ENCODE measurements at regions not wholly inside any gene's neighbourhood (a gene's known extent, or its start where the extent isn't known, plus 50 kb on each side); places are given as distances from the start of the nearest gene placed in this dataset.

DNA sequence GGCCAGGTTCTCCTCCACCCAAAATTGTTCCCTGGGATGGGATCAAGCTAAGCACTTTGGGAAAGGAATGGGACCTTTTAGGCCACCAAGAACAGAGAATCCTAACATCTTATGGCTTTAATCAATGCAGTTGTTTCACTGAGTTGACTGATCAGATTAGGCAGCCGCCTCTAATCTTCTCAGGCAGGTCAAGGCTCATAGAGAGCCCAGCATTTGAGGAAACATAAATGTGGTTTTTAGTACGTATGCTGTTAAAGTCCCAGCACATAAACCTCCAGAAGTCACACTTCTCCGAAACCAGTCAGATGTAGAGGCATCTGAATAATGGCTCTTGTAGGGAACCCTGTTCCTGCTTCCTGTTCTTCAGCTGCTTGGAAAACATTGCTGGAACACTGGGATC, 99.5 kb upstream of the RMDN2 start:
- no peak for DNase-seq
- H3K27me3 ChIP-seq (ENCODE audit: control insufficient read depth, insufficient read depth, low read length) = no peaks in the 10 kb centered on the region
- no peak overlapping the region for H3K4me3 ChIP-seq (ENCODE audit: insufficient read depth, low read depth, low read length)

DNA sequence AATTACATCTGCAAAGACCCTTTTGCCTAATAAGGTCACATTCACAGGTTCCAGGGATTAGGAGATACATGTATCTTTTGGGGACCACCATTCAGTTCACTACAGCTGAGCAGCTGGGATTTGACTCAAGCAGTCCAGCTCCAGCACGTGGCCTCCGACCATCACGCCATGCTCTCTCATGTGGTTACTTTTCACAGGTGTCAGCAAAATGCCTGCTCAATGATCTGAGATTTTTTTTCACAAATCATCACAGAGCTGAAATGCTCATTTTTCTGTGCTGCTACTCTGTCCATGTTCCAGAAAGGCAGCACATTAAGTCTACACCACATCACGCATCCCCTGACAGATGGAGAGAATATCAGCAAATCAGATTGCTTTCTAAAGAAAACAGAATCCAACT, 98.5 kb upstream of the RMDN2 start:
- no peak for DNase-seq
- Histone ChIP-seq H3K36me3 (replicated peaks; ENCODE audit: control insufficient read depth, insufficient read depth, low read length) (no peaks in the 10 kb centered on the region), H3K27me3 (ENCODE audit: control insufficient read depth, insufficient read depth, low read length) (no peaks in the 10 kb centered on the region; the same call in 1 of the 2 replicates), H3K4me3 (ENCODE audit: insufficient read depth, low read depth, low read length) (no peak overlapping the region)

More for the DNA sequence above, 99.5 kb upstream of the RMDN2 start:
- H3K36me3 ChIP-seq (replicated peaks; ENCODE audit: control insufficient read depth, insufficient read depth, low read length) = no peaks in the 10 kb centered on the region

- Histone ChIP-seq H3K4me3 (ENCODE audit: insufficient read depth, low read depth, low read length) (no peak overlapping the region), H3K36me3 (replicated peaks; ENCODE audit: control insufficient read depth, insufficient read depth, low read length) (no peaks in the 10 kb centered on the region), H3K27me3 (ENCODE audit: control insufficient read depth, insufficient read depth, low read length) (no peaks in the 10 kb centered on the region; the same call in 1 of the 2 replicates)
- DNase-seq = no peak
These were observed 97.6 kb upstream of the RMDN2 start for GRCh38 chr2:37827455-37827854.

DNA sequence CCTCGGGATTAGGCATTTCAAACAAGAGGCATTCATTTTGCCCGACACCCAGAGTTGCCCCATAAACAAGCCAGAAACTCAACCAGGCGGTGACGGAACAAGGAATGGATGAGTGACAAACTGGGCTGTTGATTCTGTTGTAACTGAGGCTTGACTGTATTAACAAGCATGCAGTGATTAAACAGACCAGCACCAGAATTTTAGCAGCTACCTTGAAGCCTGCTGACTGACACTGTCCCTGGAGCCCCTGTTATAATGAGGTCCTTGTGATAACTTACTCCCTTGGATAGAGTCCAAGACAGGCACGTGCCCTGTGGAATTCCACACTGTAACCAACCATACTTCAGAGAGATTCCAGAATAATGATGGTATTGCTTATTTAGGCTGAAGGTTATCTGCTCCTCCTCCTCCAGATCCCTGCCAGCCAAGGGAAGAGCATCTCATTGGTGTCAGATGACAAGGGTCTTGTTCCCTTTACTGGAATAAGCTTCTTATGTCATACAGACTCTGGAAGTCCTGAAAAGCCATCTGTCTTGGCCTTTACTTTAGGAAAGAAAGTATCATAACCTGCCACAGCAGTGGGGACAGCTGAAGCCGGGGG, 97.1 kb upstream of the RMDN2 start:
- Histone ChIP-seq H3K36me3 (replicated peaks; ENCODE audit: control insufficient read depth, insufficient read depth, low read length) (no peaks in the 10 kb centered on the region), H3K4me3 (ENCODE audit: insufficient read depth, low read depth, low read length) (no peak overlapping the region), H3K27me3 (ENCODE audit: control insufficient read depth, insufficient read depth, low read length) (no peaks in the 10 kb centered on the region; the same call in 1 of the 2 replicates)
- DNase-seq = no peak

- no peaks in the 10 kb centered on the region; the same call in 1 of the 2 replicates for H3K27me3 ChIP-seq (ENCODE audit: control insufficient read depth, insufficient read depth, low read length)
- H3K4me3 ChIP-seq (ENCODE audit: insufficient read depth, low read depth, low read length) = no peak overlapping the region
- no peak for DNase-seq
- H3K36me3 ChIP-seq (replicated peaks; ENCODE audit: control insufficient read depth, insufficient read depth, low read length) = no peaks in the 10 kb centered on the region
These were observed 95.9 kb upstream of the RMDN2 start for GRCh38 chr2:37829202-37829601.

- no peak overlapping the region for H3K4me3 ChIP-seq (ENCODE audit: insufficient read depth, low read depth, low read length)
- H3K27me3 ChIP-seq (ENCODE audit: control insufficient read depth, insufficient read depth, low read length) = no peaks in the 10 kb centered on the region; the same call in 1 of the 2 replicates
- no peak for DNase-seq
- no peaks in the 10 kb centered on the region for H3K36me3 ChIP-seq (replicated peaks; ENCODE audit: control insufficient read depth, insufficient read depth, low read length)
These were observed 95.3 kb upstream of the RMDN2 start for GRCh38 chr2:37829616-37830395.

DNA sequence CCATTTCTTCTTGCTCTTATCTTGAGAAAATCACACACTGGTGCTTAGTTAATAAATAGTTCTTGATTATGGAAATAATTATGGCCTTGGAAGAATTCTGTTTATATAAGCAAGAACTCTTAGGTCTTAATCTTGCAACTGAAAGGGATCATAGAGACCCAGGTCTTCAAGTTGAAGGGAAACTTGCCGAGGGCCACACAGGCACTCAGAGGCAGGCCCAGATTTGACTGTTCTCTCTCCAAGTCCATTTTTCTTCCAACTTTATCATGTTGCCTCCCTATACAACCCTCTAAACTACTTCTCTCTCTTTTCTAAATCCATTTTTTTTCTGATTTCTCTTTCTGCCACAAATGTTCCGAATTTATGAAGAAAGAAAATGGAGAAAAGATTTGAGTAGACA, 94.5 kb upstream of the RMDN2 start:
- Histone ChIP-seq H3K36me3 (replicated peaks; ENCODE audit: control insufficient read depth, insufficient read depth, low read length) (no peaks in the 10 kb centered on the region), H3K27me3 (ENCODE audit: control insufficient read depth, insufficient read depth, low read length) (no peaks in the 10 kb centered on the region; the same call in 1 of the 2 replicates), H3K4me3 (ENCODE audit: insufficient read depth, low read depth, low read length) (no peak overlapping the region)
- no peak for DNase-seq

GRCh38 chr2:37831081-37831780, 93.9 kb upstream of the RMDN2 start:
- Histone ChIP-seq H3K36me3 (replicated peaks; ENCODE audit: control insufficient read depth, insufficient read depth, low read length) (no peaks in the 10 kb centered on the region), H3K27me3 (ENCODE audit: control insufficient read depth, insufficient read depth, low read length) (no peaks in the 10 kb centered on the region; the same call in 1 of the 2 replicates), H3K4me3 (ENCODE audit: insufficient read depth, low read depth, low read length) (no peak overlapping the region)
- no peak for DNase-seq

DNA sequence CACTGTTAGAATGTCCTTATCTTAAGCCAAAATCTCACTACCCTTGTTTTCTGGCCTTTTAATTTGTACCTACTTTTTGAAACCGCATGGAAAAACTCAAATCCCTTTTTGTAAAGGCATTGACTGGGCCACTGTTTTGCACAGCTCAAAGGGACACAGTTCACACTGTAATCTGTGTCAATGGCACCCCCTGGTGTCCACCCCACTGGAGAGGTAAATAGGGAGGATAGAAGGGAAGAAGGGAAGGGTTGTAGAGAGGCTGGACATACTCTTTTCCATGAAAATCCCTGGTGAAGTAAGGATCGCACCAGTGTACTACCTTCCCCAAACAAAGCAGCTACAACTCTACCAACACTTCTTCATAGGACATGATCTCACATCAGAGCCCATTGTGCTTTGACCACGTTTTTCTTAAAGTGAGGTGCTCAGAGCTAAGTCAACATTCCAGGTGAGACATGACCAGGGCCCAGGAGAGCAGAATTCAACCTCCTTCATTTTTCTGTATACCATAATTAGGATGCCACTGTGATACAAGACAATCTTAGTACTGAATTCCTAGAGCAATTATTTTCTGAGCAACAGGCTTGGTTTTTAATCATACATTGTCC, 92.4 kb upstream of the RMDN2 start:
- H3K27me3 ChIP-seq (ENCODE audit: control insufficient read depth, insufficient read depth, low read length) = no peaks in the 10 kb centered on the region; the same call in 1 of the 2 replicates
- peak; percentile 77 for DNase-seq
- H3K4me3 ChIP-seq (ENCODE audit: insufficient read depth, low read depth, low read length) = no peak overlapping the region
- H3K36me3 ChIP-seq (replicated peaks; ENCODE audit: control insufficient read depth, insufficient read depth, low read length) = no peaks in the 10 kb centered on the region

DNA sequence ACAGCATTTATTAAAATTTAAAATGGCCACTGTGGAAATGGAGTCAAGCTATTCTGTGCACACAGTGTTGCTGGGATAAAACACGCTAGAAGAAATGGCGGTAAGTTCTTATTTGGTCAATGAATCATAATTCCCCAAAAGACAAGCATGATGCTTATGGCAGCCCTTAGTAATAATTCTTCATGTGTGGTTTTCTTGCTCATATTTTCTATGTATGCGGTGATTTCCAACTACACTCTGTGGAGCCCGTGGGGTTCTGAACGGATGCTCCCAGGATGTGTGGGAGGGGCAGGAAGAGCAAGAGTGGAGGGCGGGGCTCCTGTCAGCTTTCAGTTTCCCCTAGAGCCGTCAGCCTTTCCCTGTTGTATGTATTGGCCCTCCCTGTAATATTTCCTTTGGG, 91.7 kb upstream of the RMDN2 start:
- Histone ChIP-seq H3K36me3 (replicated peaks; ENCODE audit: control insufficient read depth, insufficient read depth, low read length) (no peaks in the 10 kb centered on the region), H3K27me3 (ENCODE audit: control insufficient read depth, insufficient read depth, low read length) (no peaks in the 10 kb centered on the region; the same call in 1 of the 2 replicates), H3K4me3 (ENCODE audit: insufficient read depth, low read depth, low read length) (no peak overlapping the region)
- DNase-seq = no peak

- no peak for DNase-seq
- H3K4me3 ChIP-seq (ENCODE audit: insufficient read depth, low read depth, low read length) = no peak overlapping the region
- no peaks in the 10 kb centered on the region for H3K36me3 ChIP-seq (replicated peaks; ENCODE audit: control insufficient read depth, insufficient read depth, low read length)
- no peaks in the 10 kb centered on the region; the same call in 1 of the 2 replicates for H3K27me3 ChIP-seq (ENCODE audit: control insufficient read depth, insufficient read depth, low read length)
These were observed 88.8 kb upstream of the RMDN2 start for GRCh38 chr2:37836270-37836669.

- H3K27me3 ChIP-seq (ENCODE audit: control insufficient read depth, insufficient read depth, low read length) = no peaks in the 10 kb centered on the region
- H3K4me3 ChIP-seq (ENCODE audit: insufficient read depth, low read depth, low read length) = no peak overlapping the region
- no peaks in the 10 kb centered on the region for H3K36me3 ChIP-seq (replicated peaks; ENCODE audit: control insufficient read depth, insufficient read depth, low read length)
- no peak for DNase-seq
These were observed 88.4 kb upstream of the RMDN2 start for GRCh38 chr2:37836711-37837110.

- H3K27me3 ChIP-seq (ENCODE audit: control insufficient read depth, insufficient read depth, low read length) = no peaks in the 10 kb centered on the region
- H3K4me3 ChIP-seq (ENCODE audit: insufficient read depth, low read depth, low read length) = no peak overlapping the region
- no peak for DNase-seq
- H3K36me3 ChIP-seq (replicated peaks; ENCODE audit: control insufficient read depth, insufficient read depth, low read length) = no peaks in the 10 kb centered on the region
These were observed 87.3 kb upstream of the RMDN2 start for GRCh38 chr2:37837628-37838328.

GRCh38 chr2:37838541-37839167, 86.4 kb upstream of the RMDN2 start:
- H3K36me3 ChIP-seq (replicated peaks; ENCODE audit: control insufficient read depth, insufficient read depth, low read length) = no peaks in the 10 kb centered on the region
- no peak for DNase-seq
- H3K27me3 ChIP-seq (ENCODE audit: control insufficient read depth, insufficient read depth, low read length) = no peaks in the 10 kb centered on the region
- H3K4me3 ChIP-seq (ENCODE audit: insufficient read depth, low read depth, low read length) = no peak overlapping the region

Measured in H7 (cell line).